ENCODE measurements at regions not wholly inside any gene's neighbourhood (a gene's known extent, or its start where the extent isn't known, plus 50 kb on each side); places are given as distances from the start of the nearest gene placed in this dataset.
"Not testable (repeated sequence)": the region's sequence is repeated elsewhere in the genome, so short reads cannot be mapped to it uniquely, and the experiment has no call there.

DNA sequence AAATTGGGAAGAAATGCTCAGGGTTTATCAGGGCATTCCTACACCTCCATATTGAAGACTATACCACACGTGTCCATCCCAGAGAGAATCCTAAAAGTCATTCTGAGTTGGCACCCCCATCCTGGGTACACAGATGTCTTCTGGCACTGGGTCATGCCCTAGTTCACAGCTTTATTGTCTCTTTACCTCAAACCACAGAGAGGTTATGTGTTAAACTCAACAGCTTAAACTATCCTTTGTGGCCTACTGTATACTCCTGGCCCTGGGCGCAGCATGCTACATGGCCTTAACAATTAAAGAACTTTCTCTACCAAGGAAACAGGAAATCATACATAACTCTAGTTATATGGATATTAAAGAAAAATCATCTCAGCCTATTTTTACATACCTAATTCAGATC, 115.6 kb upstream of the SEM1 start:
- Histone ChIP-seq H3K27me3 (replicated peaks; ENCODE audit: insufficient read depth) (no peaks in the 10 kb centered on the region), H3K36me3 (no peaks in the 10 kb centered on the region), H3K4me3 (no peak overlapping the region), H3K27ac (no peak overlapping the region), H3K9me3 (no peaks in the 10 kb centered on the region), H3K4me1 (ENCODE audit: control insufficient read depth in 1 of 2, low read depth in 2 of 2) (peaks cover 0 to 9% of the 10 kb centered on the region in 2 donors)
- DNase-seq (ENCODE audit: low spot score) (no peak), ATAC-seq (ENCODE audit: insufficient number of reproducible peaks, low FRiP score, low read depth) (no peak)
- TF ChIP-seq, protein P1, sequence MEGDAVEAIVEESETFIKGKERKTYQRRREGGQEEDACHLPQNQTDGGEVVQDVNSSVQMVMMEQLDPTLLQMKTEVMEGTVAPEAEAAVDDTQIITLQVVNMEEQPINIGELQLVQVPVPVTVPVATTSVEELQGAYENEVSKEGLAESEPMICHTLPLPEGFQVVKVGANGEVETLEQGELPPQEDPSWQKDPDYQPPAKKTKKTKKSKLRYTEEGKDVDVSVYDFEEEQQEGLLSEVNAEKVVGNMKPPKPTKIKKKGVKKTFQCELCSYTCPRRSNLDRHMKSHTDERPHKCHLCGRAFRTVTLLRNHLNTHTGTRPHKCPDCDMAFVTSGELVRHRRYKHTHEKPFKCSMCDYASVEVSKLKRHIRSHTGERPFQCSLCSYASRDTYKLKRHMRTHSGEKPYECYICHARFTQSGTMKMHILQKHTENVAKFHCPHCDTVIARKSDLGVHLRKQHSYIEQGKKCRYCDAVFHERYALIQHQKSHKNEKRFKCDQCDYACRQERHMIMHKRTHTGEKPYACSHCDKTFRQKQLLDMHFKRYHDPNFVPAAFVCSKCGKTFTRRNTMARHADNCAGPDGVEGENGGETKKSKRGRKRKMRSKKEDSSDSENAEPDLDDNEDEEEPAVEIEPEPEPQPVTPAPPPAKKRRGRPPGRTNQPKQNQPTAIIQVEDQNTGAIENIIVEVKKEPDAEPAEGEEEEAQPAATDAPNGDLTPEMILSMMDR (IDR thresholded peaks at IDR 0.05) = no peak

DNA sequence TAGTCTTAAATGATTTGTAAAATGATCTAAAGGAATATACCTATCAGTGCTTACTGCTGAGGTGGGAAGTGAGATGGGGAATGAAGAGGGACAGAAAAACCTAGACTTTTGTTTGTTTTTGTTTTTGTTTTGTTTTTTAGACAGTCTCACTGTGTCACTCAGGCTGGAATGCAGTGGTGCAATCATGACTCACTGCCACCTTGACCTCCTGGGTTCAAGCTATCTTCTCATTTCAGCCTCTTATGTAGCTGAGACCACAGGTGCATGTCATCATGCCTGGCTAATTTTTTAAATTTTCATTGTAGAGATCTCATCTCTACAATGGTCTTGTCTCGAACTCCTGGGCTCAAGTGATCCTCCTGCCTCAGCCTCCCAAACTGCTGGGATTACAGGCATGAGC, 116.4 kb upstream of the SEM1 start:
- H3K9me3 ChIP-seq = no peaks in the 10 kb centered on the region
- H3K27ac ChIP-seq = no peak overlapping the region
- ATAC-seq (ENCODE audit: insufficient number of reproducible peaks, low FRiP score, low read depth) (no peak), DNase-seq (ENCODE audit: low spot score) (no peak)
- H3K4me3 ChIP-seq = no peak overlapping the region
- no peaks in the 10 kb centered on the region for H3K36me3 ChIP-seq
- H3K27me3 ChIP-seq (replicated peaks; ENCODE audit: insufficient read depth) = no peaks in the 10 kb centered on the region
- H3K4me1 ChIP-seq (ENCODE audit: control insufficient read depth in 1 of 2, low read depth in 2 of 2) = peaks cover 0 to 9% of the 10 kb centered on the region in 2 donors
- TF ChIP-seq, protein P1 (IDR thresholded peaks at IDR 0.05) = no peak

DNA sequence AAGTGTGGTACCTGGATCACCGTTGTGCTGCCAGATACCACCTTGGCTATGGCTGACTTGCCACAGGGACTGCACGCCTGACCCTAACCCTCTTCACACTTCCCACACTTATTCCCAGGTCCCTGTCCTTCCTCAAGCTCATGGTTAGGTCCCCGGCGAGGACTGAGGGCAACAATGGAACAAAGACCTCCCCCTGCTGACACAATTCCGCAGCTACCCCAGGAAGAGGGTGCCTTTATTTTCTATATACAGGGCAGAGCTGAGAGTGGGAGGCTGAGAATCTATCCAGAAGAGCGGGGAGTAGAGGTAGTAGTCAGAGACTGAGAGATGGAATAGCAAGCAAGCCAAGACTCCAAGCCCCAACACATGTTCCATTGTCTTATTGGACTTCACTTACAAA, 118.1 kb upstream of the SEM1 start:
- Histone ChIP-seq H3K36me3 (no peaks in the 10 kb centered on the region), H3K4me3 (no peak overlapping the region), H3K27me3 (replicated peaks; ENCODE audit: insufficient read depth) (no peaks in the 10 kb centered on the region), H3K27ac (no peak overlapping the region), H3K4me1 (ENCODE audit: control insufficient read depth in 1 of 2, low read depth in 2 of 2) (peaks cover 0 to 9% of the 10 kb centered on the region in 2 donors), H3K9me3 (no peaks in the 10 kb centered on the region)
- ATAC-seq (ENCODE audit: insufficient number of reproducible peaks, low FRiP score, low read depth) = no peak
- no peak for DNase-seq (ENCODE audit: low spot score)
- TF ChIP-seq, protein P1 (IDR thresholded peaks at IDR 0.05) = no peak

DNA sequence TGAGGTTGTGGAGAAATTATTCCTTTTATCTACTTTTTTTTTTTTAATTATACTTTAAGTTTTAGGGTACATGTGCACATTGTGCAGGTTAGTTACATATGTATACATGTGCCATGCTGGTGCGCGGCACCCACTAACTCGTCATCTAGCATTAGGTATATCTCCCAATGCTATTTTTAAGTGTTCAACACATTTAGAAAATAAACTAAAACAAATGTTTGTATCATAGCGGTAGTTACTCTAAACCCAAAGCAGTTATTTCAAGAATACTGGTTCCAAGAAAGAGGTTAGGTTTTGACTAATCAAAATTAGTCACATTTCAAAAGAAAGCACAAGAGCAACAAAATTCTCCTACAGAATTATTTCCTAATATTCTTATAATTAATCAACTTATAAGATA, 119.5 kb upstream of the SEM1 start:
- not testable (repeated sequence) for H3K4me3 ChIP-seq; H3K27me3 ChIP-seq (replicated peaks; ENCODE audit: insufficient read depth); DNase-seq (ENCODE audit: low spot score); H3K36me3 ChIP-seq; H3K9me3 ChIP-seq; ATAC-seq (ENCODE audit: insufficient number of reproducible peaks, low FRiP score, low read depth); H3K27ac ChIP-seq
- H3K4me1 ChIP-seq (ENCODE audit: control insufficient read depth in 1 of 2, low read depth in 2 of 2) = peaks cover 3 to 13% of the 10 kb centered on the region in 2 donors

DNA sequence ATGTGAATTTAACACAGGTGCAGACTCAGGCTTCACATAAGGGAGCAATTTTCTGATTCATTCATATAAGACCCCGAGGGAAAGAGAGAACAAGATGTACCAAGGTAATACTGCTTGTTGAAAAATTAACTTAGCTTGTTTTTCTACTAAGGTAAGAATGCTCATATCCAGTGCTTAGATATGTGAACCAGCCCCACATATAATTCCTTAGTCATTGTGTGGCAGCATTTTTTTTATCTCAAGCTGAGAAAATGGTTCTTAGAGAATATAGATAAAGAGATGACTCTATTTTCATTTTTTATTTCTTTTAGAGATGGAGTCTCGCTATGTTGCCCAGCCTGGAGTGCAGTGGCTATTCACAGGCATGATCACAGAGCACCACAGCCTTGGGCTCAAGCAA, 121.8 kb upstream of the SEM1 start:
- H3K27me3 ChIP-seq (replicated peaks; ENCODE audit: insufficient read depth) = no peaks in the 10 kb centered on the region
- no peak overlapping the region for H3K4me3 ChIP-seq
- peaks cover 3 to 4% of the 10 kb centered on the region in 2 donors for H3K4me1 ChIP-seq (ENCODE audit: control insufficient read depth in 1 of 2, low read depth in 2 of 2)
- no peaks in the 10 kb centered on the region for H3K9me3 ChIP-seq
- DNase-seq (ENCODE audit: low spot score) (no peak), ATAC-seq (ENCODE audit: insufficient number of reproducible peaks, low FRiP score, low read depth) (no peak)
- no peaks in the 10 kb centered on the region for H3K36me3 ChIP-seq
- TF ChIP-seq, protein P1 (IDR thresholded peaks at IDR 0.05) = no peak
- H3K27ac ChIP-seq = no peak overlapping the region

DNA sequence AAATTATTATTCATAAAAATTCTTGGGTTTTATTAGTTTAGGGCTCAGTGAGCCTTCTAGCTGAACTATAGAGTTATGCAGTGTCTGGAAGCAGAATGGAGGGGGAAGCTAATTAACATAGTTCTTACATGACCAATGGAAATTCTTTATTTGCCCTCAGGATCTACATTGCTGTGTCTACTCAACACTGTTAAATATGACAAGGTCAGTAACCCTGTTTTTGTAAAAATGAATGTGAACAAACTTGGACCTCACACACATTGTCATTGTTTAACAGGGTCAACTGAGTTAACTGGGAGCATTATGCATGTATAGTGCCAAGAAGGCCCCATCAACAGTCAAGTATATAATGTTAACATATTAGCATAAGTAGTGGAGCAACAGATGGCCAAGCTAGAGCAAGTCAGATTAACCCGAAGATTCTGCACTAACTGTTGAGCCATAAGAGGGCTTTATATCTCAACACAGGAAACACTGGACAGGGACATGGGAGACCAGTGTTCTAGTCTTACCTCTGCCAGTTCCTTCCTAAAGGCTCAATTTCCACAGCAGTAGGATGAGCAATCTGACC, 122.5 kb upstream of the SEM1 start:
- TF ChIP-seq, protein P1 (IDR thresholded peaks at IDR 0.05) = no peak
- ATAC-seq (ENCODE audit: insufficient number of reproducible peaks, low FRiP score, low read depth) = no peak
- Histone ChIP-seq H3K27me3 (replicated peaks; ENCODE audit: insufficient read depth) (no peaks in the 10 kb centered on the region), H3K36me3 (no peaks in the 10 kb centered on the region), H3K4me3 (no peak overlapping the region), H3K9me3 (no peaks in the 10 kb centered on the region), H3K4me1 (ENCODE audit: control insufficient read depth in 1 of 2, low read depth in 2 of 2) (peaks cover 3 to 4% of the 10 kb centered on the region in 2 donors), H3K27ac (no peak overlapping the region)
- no peak for DNase-seq (ENCODE audit: low spot score)

Data from thoracic aorta (tissue), 2 donors.